GM19023 (cell line): ENCODE measurements at regions not wholly inside any gene's neighbourhood (a gene's known extent, or its start where the extent isn't known, plus 50 kb on each side); places are given as distances from the start of the nearest gene placed in this dataset.

ENCODE experiments used
- ATAC-seq: cut with Tn5 transposase; IDR thresholded peaks from one replicate; pipeline ENCODE4 v1.9.1; 2021; ENCODE audit warnings: mild to moderate bottlenecking, moderate library complexity; ENCODE audit not compliant: unreplicated experiment

DNA sequence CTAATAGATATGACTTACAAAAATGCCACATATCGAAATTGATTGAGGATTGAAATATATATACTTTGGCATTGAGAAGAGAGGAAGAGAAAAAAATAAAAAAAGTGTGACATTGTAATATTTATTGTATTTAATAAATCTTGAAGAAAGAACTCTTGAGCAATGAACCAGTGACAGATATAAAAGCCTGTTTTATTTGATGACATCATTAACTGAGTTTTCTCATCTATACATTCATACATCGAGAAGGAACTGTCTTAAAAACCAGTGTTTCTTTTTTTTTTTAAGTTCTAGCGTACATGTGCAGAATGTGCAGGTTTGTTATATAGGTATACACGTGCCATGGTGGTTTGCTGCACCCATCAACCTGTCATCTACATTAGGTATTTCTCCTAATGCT lies 368.2 kb downstream of the SNAPC1 start:
- no peak for ATAC-seq

DNA sequence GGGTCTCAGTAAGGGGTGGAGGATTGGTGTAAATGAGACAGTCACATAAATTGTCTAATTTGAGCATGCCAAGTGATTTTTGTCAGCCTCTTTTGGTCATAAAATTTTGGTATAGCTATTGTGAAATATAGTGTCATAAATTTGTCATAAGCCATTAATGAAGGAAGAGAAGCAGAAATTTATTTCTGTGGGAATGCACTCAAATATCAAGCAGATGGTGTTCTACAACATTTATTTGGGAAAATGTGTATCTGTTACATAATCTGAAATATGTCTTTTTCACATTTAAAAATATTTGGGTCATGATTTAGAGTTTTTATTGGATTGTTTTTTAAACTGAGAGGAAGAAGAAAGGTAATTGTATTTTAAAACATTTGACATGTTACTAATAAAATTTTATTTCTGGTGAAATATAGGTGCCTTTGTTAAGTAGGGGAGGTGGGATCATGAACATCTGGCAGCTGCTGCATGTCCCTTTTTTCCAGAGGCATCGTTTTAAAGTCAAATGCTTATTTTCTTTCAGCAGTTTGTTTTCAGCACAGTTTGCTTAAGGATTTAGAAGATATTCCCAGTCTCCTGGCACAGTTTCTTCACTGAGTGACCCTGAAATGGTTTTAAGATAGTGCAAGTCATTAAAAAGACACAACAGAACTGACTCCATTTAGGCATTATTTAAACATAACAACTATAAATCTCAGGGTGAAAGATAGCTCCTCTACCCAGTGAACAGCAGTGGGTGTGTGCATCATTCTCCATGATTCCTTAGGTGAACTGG lies 371.7 kb downstream of the SNAPC1 start:
- ATAC-seq = no peak

DNA sequence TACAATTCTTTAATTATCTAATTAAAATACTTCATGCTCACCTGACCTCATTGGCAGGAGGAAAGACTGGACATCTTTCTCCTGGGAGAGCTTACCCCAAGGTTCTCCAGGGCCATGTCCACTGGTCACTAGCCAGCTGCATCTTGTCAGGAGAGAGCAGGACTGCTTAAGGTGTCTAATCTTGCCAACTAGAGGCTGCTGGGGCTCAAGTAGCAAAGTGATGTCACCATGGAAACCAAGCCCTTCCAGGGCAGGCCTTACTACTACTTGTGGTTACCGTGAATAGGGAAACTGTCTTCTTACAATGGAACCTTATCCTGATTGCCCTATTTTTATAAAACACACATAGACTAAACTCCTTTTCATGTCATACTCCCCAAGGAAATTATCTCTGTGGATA lies 376.4 kb downstream of the SNAPC1 start:
- ATAC-seq = no peak

DNA sequence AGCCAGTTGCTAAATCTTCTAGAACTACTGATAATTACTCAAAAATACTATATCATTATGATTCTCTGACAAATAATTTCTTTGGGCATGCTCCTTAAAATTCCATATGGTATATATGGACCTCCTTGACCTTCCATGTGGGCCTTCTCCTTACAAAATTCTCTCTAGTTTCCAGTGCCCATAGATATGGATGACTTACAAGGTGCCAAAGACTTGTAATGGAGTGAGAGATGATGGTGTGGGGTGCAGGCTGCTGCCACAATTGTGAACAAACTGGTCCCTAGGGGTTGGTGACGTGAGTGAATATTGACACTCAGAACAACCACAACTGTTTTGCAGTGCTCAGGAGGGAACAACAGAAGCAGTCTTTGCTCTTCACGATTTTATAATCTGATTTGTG lies 378.9 kb downstream of the SNAPC1 start:
- no peak for ATAC-seq

DNA sequence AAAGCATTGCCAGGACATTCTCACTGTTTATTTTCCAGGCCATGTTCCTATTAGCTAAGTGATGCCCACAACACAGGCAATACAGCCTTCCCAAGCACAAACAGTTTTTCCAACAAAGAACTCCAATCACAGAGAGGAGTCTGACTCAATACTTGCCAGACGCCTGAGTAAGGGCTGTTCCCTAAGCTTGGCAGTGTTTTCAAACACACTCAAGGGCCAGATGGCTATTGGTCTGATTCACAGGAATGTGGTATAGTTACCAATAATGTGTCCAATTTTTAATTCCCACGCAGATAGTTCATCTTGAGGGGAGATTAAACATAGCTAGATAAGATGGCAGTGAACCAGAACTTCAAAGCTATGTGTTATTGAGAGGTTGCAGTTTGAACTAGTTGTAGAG lies 381.0 kb downstream of the SNAPC1 start:
- no peak for ATAC-seq

DNA sequence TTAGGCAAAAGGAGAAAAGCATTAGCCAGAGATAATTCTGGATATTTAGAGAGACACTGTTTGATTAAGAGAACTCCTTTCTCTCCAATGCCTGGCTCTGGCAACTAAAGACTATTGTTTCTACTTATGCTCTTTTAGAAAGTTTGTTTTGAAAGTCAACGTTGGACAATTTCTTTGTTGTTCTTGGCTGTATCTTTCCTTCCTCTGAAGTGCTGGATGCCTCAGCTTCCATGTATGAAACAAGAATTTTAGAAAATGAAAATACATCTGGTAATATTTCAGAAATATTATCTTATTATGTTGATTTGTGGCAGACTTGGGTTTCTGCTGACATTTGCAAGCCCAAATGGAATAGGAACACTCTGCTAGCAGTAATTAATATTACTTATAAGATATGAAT lies 382.6 kb downstream of the SNAPC1 start:
- no peak for ATAC-seq

DNA sequence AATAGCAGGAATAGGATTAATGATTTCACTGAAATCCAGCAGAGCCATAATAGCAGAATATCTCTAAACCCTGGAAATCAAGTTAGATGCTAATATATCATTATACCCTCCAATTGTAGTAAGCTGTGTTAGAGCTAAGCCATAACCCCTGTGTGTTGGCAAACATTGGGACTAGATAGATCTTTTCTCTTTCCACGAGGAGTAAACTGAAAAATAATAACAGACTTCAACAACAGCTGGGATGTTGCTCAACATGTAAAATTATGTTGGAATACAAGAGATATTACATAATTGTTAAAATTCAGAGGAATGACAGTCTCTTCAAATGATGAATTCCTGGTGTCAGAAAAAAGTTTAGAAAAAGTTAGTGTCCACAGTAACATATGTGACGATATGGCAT lies 383.8 kb downstream of the SNAPC1 start:
- no peak for ATAC-seq

DNA sequence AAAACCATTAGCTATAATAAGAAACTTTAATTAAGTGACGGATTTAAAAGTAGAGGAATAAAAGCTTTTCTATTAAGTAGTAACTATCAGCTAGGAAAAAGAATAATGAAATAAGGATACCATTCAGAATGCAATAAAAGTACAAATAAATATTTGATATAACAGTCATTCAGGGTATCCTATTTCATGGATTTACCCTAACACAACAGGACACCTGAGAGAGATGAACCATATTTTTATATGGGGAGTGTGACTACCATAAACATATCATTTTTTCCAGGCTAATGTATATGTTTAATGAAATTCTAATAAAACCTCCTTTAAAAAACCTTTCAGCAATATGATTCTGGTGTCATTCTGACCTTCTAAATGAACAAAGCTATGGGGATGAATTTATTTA lies 393.8 kb downstream of the SNAPC1 start:
- ATAC-seq = no peak

DNA sequence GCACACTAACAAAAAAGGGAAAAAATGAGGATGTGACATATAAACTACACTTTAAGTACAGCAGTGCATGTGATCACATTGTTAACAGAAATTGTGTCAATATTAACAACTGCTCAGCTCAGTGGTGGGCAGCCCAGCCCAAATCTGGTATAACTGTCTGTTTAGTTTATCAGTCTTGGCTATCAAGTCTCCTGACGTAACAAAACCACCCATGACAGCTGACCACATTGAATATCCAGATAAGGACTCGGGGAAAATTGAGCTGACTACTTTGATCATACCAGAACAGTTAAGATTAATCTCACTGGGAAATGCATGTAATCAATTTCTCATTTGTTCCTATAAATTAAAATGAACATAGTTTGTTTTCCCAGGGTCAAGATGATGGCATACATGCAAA lies 396.6 kb downstream of the SNAPC1 start:
- ATAC-seq = no peak

DNA sequence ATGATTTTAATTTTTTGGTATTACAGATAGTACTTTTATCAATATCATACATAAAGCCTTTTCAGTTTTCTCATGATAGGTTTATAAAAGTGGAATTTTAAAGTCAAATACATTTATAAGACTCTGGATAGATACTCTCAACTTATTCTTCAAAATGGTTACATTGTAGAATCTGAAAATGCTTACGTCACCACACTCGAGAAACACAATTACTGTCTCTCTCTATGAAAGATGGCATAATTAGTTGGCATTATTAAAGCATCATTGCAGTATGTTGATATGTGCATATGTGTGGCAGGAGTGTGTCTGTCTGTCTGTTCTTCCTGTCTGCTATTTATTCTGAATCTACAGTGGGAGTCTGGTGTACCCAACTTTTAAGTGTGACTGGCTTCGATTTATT lies 397.1 kb downstream of the SNAPC1 start:
- no peak for ATAC-seq

DNA sequence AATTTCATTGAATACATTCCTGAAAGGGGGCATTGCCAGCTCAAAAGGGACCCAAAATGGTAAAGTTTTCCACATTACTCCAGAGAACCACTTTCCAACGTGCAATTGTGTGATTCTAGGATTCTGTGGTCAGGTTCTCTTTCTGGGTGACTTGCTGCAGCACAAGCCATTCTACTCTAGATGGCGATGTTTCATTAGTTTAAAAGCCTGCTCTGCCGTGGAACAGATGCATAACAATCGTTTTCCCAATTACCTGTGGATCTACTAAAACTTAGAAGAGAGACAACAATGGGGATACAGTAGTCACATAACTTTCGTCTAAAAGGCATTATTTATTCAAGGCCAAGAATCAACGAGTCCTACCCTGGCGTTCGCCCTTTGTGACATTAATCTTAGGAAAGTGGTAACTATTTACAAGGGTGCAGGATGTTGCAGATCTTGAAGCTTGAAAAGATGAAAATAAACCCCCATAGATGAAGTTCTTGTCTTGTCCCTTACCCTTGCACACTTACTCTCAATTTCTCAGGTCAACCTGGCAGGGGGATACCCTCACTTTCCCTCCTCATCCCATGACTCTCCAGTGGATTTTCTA lies 400.9 kb downstream of the SNAPC1 start:
- no peak for ATAC-seq

DNA sequence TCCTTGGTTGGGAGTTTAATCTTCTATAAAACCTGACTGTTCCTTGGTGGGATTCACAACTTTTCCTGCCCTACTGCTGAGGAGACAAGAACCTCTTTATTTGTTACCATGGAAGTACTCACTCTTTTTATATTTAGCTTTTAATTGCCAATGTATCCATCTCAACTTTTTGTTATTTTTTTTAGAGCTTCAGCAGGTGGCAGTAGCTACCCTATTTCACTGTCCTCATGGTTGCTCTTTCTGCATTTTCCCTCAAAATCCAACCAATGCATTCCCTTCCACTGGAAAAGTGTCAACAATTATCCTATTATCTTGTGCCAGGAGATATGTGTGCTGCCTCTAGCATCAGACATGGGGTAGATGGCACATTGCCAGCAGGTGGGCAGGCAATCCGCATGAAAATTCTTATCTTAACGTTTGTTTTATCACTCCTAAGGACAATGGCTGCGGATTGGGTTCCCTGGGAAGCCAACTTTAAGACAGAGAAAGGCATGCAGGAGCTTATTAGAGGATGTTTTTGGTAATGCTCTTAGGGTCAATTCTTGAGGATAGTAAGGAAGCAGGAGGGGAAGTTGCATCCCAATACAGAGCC lies 406.4 kb downstream of the SNAPC1 start:
- ATAC-seq = no peak

DNA sequence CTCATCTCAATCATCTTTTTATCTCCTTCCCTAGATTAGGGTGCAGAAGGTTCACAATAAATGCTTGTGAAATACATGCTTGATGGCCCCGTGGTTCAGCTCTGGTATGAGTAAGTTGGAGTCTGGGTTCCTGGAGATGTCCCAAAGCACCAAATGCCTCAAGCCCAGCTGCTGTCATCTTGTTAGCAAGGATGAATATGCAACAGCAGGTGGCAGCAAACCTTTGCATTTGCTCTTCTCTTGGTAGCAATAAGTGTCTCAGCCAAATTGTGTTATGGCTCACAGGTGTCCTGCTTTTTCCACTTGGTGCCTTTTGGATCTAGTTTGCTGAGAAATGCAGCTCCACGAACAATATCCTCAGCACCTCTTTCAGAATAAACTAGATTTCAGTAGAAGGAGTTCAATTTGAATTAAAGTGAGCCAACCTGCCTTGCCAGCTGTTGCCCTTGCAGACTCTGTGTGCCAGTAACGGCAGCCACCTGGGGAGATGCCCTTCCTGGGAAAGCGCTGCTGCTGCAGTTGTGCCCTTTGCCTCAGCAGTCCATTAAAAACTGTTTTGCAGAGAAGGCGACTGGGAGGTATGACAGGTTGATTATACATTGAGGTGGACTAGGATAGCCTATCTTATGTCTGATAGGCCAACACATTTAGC lies 417.3 kb downstream of the SNAPC1 start:
- ATAC-seq = peak; percentile 57

DNA sequence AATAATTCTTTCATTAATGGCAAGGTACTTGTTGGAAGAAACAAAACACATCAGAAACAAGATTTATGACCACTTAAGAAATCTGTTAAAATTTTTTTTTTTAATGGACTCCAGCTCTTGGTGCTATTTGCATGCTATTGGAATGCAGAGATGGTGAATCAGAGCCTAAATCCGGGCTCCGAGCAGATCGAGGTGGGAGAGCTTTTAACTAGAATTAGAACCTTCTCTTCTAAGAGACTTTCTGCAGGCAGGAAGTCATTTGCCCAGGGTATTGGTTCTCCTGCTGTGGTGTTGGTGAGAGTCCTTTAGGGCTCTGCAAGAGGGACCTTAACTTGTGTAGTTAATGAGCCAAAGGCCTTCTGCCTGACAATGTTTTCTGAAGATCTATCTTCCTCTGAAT lies 419.4 kb downstream of the SNAPC1 start:
- no peak for ATAC-seq

DNA sequence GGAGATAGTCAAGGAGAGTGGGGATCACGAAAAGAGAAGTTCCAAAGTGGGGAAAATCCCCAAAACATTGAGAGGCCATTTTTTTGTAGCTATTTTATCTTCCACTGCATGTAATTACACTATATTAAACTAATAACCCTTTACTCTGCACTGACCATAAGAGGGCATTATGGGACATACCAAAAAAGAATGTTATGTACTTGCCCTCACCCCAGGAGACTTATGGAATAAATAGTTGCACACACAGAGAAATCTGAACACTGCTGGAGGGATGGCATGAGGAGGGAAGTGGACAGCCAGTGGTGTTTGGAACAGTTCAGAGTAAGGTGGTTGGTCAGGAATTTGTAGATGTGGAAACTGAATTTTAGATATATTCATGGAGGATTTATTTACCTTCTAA lies 422.9 kb downstream of the SNAPC1 start:
- ATAC-seq = no peak

DNA sequence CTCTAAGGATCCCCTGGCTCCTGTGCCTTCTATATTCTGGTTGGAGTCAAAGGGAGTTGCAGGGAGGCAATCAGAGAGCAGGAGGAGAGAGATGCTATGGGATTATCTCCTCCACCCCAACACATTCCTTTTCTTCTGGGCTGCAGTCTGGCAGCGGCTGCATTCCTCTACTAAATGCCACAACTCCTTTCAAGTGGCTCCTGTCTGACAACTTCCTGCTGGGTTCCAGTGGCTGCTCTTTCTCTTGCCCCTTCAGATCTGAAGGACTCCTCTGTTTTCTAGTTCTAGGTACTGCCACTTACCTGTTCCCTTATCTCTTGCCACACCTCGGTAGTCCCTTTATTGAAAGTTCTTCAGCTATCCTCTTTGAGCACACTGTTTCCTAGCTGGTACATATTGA lies 425.0 kb downstream of the SNAPC1 start:
- ATAC-seq = no peak

DNA sequence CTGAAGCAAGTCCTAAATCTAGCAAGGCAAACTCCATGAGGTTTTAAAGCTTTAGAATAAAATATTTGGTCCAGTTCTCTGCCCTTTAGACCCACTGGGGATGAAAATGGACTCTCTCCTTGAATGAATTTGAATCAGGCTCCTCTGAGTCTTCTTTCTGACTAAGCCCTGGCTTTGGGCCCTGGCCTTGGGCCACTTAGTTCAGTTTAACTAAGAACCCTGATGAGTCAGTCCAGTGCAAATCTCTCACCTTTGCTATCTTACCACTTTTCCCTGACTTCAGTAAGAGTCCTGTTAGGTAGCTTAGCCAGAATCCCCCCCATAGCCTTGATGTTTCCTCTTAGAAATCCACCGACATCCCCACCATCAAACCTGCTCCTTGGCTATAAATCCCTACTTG lies 427.5 kb downstream of the SNAPC1 start:
- no peak for ATAC-seq

DNA sequence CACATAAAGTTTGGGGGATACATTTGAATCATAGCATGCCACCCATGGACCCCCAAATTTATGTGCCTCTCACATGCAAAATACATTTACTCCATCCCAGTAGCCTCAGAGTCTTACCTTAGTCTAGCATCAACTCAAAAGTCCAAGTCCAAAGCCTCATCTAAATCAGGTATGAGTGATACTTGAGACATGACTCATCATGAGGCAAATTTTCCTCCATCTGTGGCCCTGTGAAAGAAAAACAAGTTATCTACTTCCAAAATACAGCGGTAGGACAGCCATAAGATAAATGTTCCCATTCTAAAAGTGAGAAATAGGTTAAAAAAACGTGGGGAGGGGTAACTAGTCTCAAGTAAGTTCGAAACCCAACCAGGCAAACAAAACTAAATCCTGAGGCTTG lies 444.2 kb downstream of the SNAPC1 start:
- ATAC-seq = no peak

DNA sequence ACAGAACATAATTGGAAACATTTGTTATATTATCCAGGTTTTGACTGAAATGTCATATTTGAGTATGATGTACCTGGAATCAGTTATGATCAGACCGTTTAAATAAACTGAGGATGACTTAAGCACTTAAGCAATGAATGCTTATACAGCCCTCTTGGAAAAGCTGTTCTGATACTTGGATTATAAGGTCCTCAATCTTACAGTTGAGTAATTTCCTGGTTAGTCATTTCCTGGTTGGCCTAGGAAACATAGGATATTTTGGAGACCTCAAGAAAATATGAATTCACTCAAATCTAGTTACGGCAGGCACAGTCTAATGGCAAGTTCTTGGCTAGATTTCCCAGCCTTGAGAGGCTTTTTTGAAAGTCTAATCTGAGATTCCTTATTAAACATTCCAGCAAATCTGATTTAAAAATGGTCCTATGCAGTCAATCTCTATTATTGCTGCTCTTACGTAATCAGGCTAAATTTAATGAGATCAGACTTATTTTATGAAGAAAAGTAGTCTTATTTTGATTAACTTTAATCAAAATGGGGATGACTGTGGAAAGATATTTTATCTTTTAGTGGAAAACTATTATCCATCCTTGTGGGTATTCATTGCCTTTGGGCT lies 447.2 kb downstream of the SNAPC1 start:
- no peak for ATAC-seq

DNA sequence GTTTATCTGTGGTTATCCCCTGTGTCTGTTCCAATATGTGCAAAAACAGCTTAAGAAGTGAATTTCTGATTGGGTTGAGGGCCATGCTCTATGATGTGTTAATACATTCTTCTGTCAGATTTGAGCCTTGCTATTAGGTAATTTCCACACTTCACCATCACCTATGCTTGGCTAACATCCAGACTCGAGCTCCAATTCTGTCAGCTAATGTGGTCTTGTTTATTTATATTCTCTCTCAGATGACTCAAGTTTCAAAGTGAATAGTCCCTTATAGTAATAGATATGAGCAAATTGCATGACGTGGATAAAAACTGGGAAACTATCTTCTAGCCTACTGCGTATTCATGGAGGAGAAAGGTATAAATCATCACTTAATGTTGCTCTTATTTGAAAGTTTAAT lies 451.3 kb downstream of the SNAPC1 start:
- ATAC-seq = no peak

DNA sequence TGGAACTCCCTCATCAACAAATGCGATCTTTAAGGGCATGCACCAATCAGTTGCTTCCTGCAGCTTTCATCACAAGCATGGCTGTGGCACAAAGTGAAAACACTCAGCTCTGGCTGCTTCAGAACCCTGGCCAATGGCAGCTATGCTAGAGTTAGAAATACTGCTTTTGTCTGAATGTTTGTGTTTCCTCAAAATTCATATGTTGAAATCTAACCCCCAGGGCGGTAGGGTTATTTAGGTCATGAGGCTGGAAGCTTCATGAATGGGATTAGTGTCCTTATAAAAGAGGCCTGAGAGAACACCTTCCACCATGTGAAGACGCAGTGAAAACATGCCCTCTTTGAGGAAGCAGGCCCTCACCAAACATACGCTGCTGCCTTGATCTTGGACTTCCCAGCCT lies 453.9 kb downstream of the SNAPC1 start:
- no peak for ATAC-seq

DNA sequence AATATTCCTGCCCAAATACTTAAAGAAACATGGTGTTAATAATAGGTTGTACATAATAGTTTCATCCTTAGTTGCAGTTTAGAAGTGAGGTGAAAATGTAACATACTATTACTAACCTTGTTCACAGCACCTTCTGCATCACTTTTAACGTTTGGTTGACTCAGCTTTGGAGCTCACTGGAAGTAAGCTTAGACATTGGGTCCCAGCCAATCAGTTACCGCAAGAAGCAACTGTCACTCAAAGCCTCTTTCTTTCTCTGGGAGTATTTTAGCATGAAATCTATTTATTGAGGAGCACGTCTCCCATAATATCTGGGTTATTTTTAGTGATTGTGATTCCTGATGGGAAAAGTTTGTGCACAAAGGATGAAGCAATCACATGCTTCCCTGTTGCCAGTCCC lies 472.6 kb downstream of the SNAPC1 start:
- ATAC-seq = no peak
